ENCODE measurements at regions not wholly inside any gene's neighbourhood (a gene's known extent, or its start where the extent isn't known, plus 50 kb on each side); places are given as distances from the start of the nearest gene placed in this dataset.
"Not testable (repeated sequence)": the region's sequence is repeated elsewhere in the genome, so short reads cannot be mapped to it uniquely, and the experiment has no call there.

DNA sequence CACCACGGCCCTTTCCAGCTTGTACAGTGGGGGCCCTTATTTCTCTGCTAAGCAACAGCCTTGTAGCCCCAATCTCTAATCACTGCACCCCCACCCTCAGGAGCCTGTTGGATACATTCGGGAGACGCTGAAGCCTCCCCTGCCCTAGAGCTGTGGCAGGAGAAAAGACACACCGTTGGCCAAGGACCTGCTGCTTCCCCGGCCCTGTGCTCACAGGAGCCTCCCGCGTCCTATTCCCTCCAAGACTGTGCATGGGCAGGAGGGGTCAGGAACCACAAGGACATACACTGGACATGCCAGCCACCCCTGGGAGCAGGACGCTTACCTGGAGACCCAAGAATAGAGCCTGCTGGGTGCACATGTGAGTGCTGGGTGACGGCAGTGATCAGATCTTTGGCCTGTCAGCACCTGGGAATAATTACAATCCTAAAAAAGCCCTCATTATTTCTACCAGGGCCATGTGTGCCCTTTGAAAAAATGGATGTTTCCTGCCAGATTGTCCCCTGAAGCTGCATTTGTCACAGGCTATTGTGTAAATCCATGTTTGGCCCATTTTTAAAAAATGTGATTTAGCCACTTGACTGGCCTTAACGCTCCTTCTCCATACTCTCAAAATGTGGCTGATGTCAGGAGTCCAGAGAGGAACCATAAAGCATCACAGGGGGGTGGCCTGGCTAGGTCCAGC, 590.6 kb downstream of the MATN1 start:
- Histone ChIP-seq H3F3A (ENCODE audit: low read depth) (no peaks in the 10 kb centered on the region), H4K20me1 (ENCODE audit: low read depth) (no peaks in the 10 kb centered on the region), H3K4me1 (no peaks in the 10 kb centered on the region), H3K79me2 (ENCODE audit: low read depth) (no peaks in the 10 kb centered on the region), H3K27me3 (no peaks in the 10 kb centered on the region), H3K4me3 (no peak overlapping the region), H3K9ac (no peak overlapping the region), H3K27ac (no peak overlapping the region), H3K36me3 (no peaks in the 10 kb centered on the region), H3K9me3 (ENCODE audit: low read depth) (no peaks in the 10 kb centered on the region), H2AFZ (replicated peaks) (no peak overlapping the region), H3K4me2 (no peak overlapping the region)
- TF ChIP-seq EZH2phosphoT487 (IDR thresholded peaks at IDR 0.05) (no peak), EZH2 (IDR thresholded peaks at IDR 0.05) (no peak), CTCF (IDR thresholded peaks at IDR 0.05) (no peak)
- DNase-seq (ENCODE audit: low spot score) = no peak
- peaks cover 8% of the 10 kb centered on the region for H3K27me3 Mint-ChIP-seq (ENCODE audit: insufficient read depth, low read depth)
- H3K4me1 Mint-ChIP-seq = no peaks in the 10 kb centered on the region
- no peaks in the 10 kb centered on the region for H3K36me3 Mint-ChIP-seq
- H3K27ac Mint-ChIP-seq = no peak overlapping the region
- no peaks in the 10 kb centered on the region for H3K9me3 Mint-ChIP-seq
- no peak overlapping the region for H3K4me3 Mint-ChIP-seq

DNA sequence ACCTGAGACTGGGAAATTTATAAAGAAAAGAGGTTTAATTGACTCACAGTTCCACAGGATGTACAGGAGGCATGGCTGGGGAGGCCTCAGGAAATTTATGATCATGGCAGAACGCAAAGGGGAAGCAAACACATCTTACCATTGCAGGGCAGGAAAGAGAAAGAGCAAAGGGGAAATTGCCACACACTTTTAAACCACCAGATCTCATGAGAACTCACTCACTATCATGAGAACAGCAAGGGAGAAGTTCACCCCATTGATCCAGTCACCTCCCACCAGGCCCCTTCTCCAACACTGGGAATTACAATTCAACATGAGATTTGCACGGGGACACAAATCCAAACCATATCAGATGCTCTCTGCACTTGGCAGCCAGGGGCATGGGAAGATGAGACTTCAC, 592.8 kb downstream of the MATN1 start:
- H3K79me2 ChIP-seq (ENCODE audit: low read depth); H3K9ac ChIP-seq; H3K36me3 Mint-ChIP-seq; DNase-seq (ENCODE audit: low spot score); H3K36me3 ChIP-seq; H3K27ac Mint-ChIP-seq; H3K27me3 ChIP-seq; H3K9me3 ChIP-seq (ENCODE audit: low read depth); H3K27ac ChIP-seq; H3K4me2 ChIP-seq; H4K20me1 ChIP-seq (ENCODE audit: low read depth); H3K4me3 Mint-ChIP-seq; H3K4me1 ChIP-seq; H3F3A ChIP-seq (ENCODE audit: low read depth); H3K9me3 Mint-ChIP-seq; H3K4me1 Mint-ChIP-seq; H3K4me3 ChIP-seq; H2AFZ ChIP-seq (replicated peaks): not testable (repeated sequence)
- peaks cover 11% of the 10 kb centered on the region for H3K27me3 Mint-ChIP-seq (ENCODE audit: insufficient read depth, low read depth)

GRCh38 chr1:30130099-30130498, 593.3 kb downstream of the MATN1 start:
- Histone ChIP-seq H3K27ac (no peak overlapping the region), H3K27me3 (no peaks in the 10 kb centered on the region), H3K79me2 (ENCODE audit: low read depth) (no peaks in the 10 kb centered on the region), H3K4me2 (no peak overlapping the region), H3K4me3 (no peak overlapping the region), H3K9ac (no peak overlapping the region), H3K4me1 (no peaks in the 10 kb centered on the region), H3F3A (ENCODE audit: low read depth) (no peaks in the 10 kb centered on the region), H4K20me1 (ENCODE audit: low read depth) (no peaks in the 10 kb centered on the region), H3K36me3 (no peaks in the 10 kb centered on the region), H2AFZ (replicated peaks) (no peak overlapping the region), H3K9me3 (ENCODE audit: low read depth) (no peaks in the 10 kb centered on the region)
- DNase-seq (ENCODE audit: low spot score) = no peak
- Mint-ChIP-seq H3K4me3 (no peak overlapping the region), H3K9me3 (no peaks in the 10 kb centered on the region), H3K27ac (no peak overlapping the region), H3K4me1 (peaks cover 3% of the 10 kb centered on the region), H3K36me3 (no peaks in the 10 kb centered on the region), H3K27me3 (ENCODE audit: insufficient read depth, low read depth) (peaks cover 11% of the 10 kb centered on the region)
- no peak for TF ChIP-seq CTCF (IDR thresholded peaks at IDR 0.05)
- no peak for TF ChIP-seq EZH2phosphoT487 (IDR thresholded peaks at IDR 0.05)
- TF ChIP-seq EZH2 (IDR thresholded peaks at IDR 0.05) = no peak

DNA sequence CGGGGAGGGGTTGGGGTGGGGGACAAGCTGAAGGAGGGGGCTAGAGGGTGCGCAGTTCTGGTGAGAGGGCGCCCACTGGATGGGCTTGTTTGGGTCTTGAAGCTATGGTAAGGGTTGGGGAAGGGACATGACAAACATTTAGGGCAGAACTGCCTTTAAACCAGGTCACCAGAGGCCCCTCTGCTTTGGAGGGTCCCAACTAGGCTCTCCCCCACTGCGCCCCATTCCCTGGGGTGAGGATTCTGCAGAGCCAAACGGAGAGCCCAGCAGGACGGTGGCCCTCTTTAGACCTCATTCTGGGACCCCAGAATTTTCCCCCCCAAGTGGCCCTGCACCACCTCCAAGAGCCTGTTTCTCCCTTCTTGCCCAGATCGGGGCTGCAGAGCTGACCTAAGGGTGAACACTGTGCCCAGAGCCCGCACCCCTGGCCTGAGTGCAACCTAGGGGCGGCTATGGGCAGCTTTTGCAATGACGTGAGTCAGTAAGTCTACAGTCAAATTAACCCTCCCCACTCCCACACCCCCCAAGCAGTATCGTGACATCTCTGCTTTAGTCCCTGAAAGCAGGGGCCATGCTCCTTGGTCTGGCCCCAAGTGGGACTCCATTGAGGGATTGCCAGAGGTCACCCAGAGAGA, 593.8 kb downstream of the MATN1 start:
- no peak overlapping the region for H3K4me3 ChIP-seq
- Mint-ChIP-seq H3K27ac (no peak overlapping the region), H3K9me3 (no peaks in the 10 kb centered on the region), H3K27me3 (ENCODE audit: insufficient read depth, low read depth) (peaks cover 11% of the 10 kb centered on the region), H3K36me3 (no peaks in the 10 kb centered on the region), H3K4me1 (peaks cover 3% of the 10 kb centered on the region), H3K4me3 (no peak overlapping the region)
- H3K79me2 ChIP-seq (ENCODE audit: low read depth) = no peaks in the 10 kb centered on the region
- no peak overlapping the region for H3K9ac ChIP-seq
- no peaks in the 10 kb centered on the region for H3K9me3 ChIP-seq (ENCODE audit: low read depth)
- no peaks in the 10 kb centered on the region for H3F3A ChIP-seq (ENCODE audit: low read depth)
- DNase-seq (ENCODE audit: low spot score) = no peak
- H3K27me3 ChIP-seq = no peaks in the 10 kb centered on the region
- H3K36me3 ChIP-seq = no peaks in the 10 kb centered on the region
- H4K20me1 ChIP-seq (ENCODE audit: low read depth) = no peaks in the 10 kb centered on the region
- no peak overlapping the region for H3K4me2 ChIP-seq
- no peak overlapping the region for H2AFZ ChIP-seq (replicated peaks)
- H3K4me1 ChIP-seq = no peaks in the 10 kb centered on the region
- TF ChIP-seq EZH2 (IDR thresholded peaks at IDR 0.05) = no peak
- no peak for TF ChIP-seq EZH2phosphoT487 (IDR thresholded peaks at IDR 0.05)
- TF ChIP-seq CTCF (IDR thresholded peaks at IDR 0.05) = no peak
- H3K27ac ChIP-seq = no peak overlapping the region

All from neural progenitor cell (in vitro differentiated cells).